ENCODE measurements at regions not wholly inside any gene's neighbourhood (a gene's known extent, or its start where the extent isn't known, plus 50 kb on each side); places are given as distances from the start of the nearest gene placed in this dataset.

DNA sequence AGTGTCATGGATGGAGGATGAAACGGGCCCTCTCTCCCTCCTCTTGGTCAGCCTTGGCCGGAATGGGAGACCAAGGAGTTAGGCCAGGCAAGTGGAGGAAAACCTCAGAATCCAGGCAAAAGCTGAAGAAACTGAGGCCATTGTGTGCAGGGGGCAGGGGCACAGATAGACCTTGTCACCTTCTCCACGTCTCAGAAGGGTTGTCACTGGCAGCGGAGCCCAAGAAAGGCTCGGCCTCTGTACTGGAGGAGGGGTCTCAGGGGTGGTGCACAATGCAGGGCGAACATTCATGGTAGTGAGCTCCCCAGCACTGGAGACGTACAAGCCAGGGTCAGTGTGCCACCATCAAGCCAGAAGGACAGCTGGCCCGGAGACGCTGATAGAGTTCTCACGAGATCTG is 139.5 kb downstream of the CPZ start:
- DNase-seq (ENCODE audit: low read depth, low spot score) (no peak), FAIRE-seq (no peak)
- H3K27me3 ChIP-seq (ENCODE audit: control insufficient read depth, extremely low read depth, insufficient read depth, low read length): no peaks in the 10 kb centered on the region
- H3K4me3 ChIP-seq (ENCODE audit: control insufficient read depth in 2 of 3, extremely low read depth in 1 of 3, insufficient read depth in 2 of 3, low read depth in 1 of 3, low read length in 3 of 3): no peak overlapping the region
- H3K27ac ChIP-seq (ENCODE audit: control insufficient read depth, insufficient read depth, low read length): no peak overlapping the region
- H3K36me3 ChIP-seq (ENCODE audit: control insufficient read depth in 2 of 2, extremely low read depth in 1 of 2, insufficient read depth in 2 of 2, low read length in 2 of 2): no peaks in the 10 kb centered on the region
- peaks cover 8% of the 10 kb centered on the region for H3K9me3 ChIP-seq (ENCODE audit: control insufficient read depth, low read depth, low read length)
- H3K4me1 ChIP-seq (ENCODE audit: control insufficient read depth, extremely low read depth, insufficient read depth, low read length): no peaks in the 10 kb centered on the region
- H4K20me1 ChIP-seq (ENCODE audit: control insufficient read depth, extremely low read depth, insufficient read depth, low read length): no peaks in the 10 kb centered on the region
- H3K9me1 ChIP-seq (ENCODE audit: control insufficient read depth, extremely low read depth, insufficient read depth, low read length): no peaks in the 10 kb centered on the region
- dilution Hi-C loops (cut with MboI; ENCODE audit: extremely low pct_ligation_motif_present, low sequenced_read_pairs): no loop called here
- TF ChIP-seq CTCF (optimal IDR thresholded peaks at IDR 0.05 in 1 of 3, IDR thresholded peaks at IDR 0.05 in 1 of 3, conservative IDR thresholded peaks at IDR 0.05 in 1 of 3; ENCODE audit: extremely low read depth in 1 of 3, insufficient read depth in 2 of 3, low read length in 3 of 3) (no peak), EZH2 (IDR thresholded peaks at IDR 0.05; ENCODE audit: low read length) (no peak)
- no peak overlapping the region for H3K4me2 ChIP-seq (ENCODE audit: control insufficient read depth, extremely low read depth, insufficient read depth, low read depth, low read length)
- H3K9ac ChIP-seq (ENCODE audit: control insufficient read depth, extremely low read depth, insufficient read depth, low read length): no peak overlapping the region
- H2AFZ ChIP-seq (ENCODE audit: control insufficient read depth, low read length): no peak overlapping the region
- H3K79me2 ChIP-seq (ENCODE audit: control insufficient read depth, insufficient read depth, low read length): no peaks in the 10 kb centered on the region

DNA sequence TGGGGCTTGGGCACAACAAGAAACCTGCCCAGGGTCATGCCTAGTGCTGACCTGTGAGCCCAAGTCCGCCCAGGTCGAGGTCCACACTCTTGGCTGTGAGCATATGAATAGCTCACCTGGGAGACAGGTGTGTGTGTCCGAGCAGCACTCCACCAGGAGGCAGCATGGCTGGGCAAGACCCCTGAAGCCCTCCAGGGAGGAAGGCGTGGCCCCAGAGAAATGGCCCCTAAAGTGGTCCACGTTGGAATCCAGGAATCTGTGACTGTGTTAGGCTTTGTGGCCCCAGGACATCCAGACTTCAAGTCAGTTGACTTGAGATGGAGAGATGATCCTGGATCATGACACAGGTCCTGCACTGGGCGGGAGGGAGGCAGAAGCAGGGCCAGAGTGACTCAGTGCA is 138.8 kb downstream of the CPZ start:
- peaks cover 7% of the 10 kb centered on the region for H3K9me3 ChIP-seq (ENCODE audit: control insufficient read depth, low read depth, low read length)
- no peaks in the 10 kb centered on the region for H4K20me1 ChIP-seq (ENCODE audit: control insufficient read depth, extremely low read depth, insufficient read depth, low read length)
- no peaks in the 10 kb centered on the region for H3K4me1 ChIP-seq (ENCODE audit: control insufficient read depth, extremely low read depth, insufficient read depth, low read length)
- TF ChIP-seq EZH2 (IDR thresholded peaks at IDR 0.05; ENCODE audit: low read length) (no peak), CTCF (optimal IDR thresholded peaks at IDR 0.05 in 1 of 3, IDR thresholded peaks at IDR 0.05 in 1 of 3, conservative IDR thresholded peaks at IDR 0.05 in 1 of 3; ENCODE audit: extremely low read depth in 1 of 3, insufficient read depth in 2 of 3, low read length in 3 of 3) (no peak)
- H3K4me2 ChIP-seq (ENCODE audit: control insufficient read depth, extremely low read depth, insufficient read depth, low read depth, low read length): no peak overlapping the region
- H3K9me1 ChIP-seq (ENCODE audit: control insufficient read depth, extremely low read depth, insufficient read depth, low read length): no peaks in the 10 kb centered on the region
- no peak overlapping the region for H3K9ac ChIP-seq (ENCODE audit: control insufficient read depth, extremely low read depth, insufficient read depth, low read length)
- FAIRE-seq (no peak), DNase-seq (ENCODE audit: low read depth, low spot score) (no peak)
- no peak overlapping the region for H2AFZ ChIP-seq (ENCODE audit: control insufficient read depth, low read length)
- no peak overlapping the region for H3K4me3 ChIP-seq (ENCODE audit: control insufficient read depth in 2 of 3, extremely low read depth in 1 of 3, insufficient read depth in 2 of 3, low read depth in 1 of 3, low read length in 3 of 3)
- no peaks in the 10 kb centered on the region for H3K36me3 ChIP-seq (ENCODE audit: control insufficient read depth in 2 of 2, extremely low read depth in 1 of 2, insufficient read depth in 2 of 2, low read length in 2 of 2)
- H3K79me2 ChIP-seq (ENCODE audit: control insufficient read depth, insufficient read depth, low read length): no peaks in the 10 kb centered on the region
- dilution Hi-C loops (cut with MboI; ENCODE audit: extremely low pct_ligation_motif_present, low sequenced_read_pairs): no loop called here
- no peak overlapping the region for H3K27ac ChIP-seq (ENCODE audit: control insufficient read depth, insufficient read depth, low read length)
- H3K27me3 ChIP-seq (ENCODE audit: control insufficient read depth, extremely low read depth, insufficient read depth, low read length): no peaks in the 10 kb centered on the region
